ENCODE measurements at regions not wholly inside any gene's neighbourhood (a gene's known extent, or its start where the extent isn't known, plus 50 kb on each side); places are given as distances from the start of the nearest gene placed in this dataset.

GRCh38 chr2:19256121-19256601, 102.3 kb downstream of the OSR1 start:
- H3K79me2 ChIP-seq (ENCODE audit: insufficient read depth, low read length): no peaks in the 10 kb centered on the region
- no peak overlapping the region for H3K9ac ChIP-seq (ENCODE audit: insufficient read depth, low read depth, low read length)
- no peak for ATAC-seq
- no TSS peak for BruUV-seq (replicated peaks)
- no peak for FAIRE-seq
- in situ Hi-C loops (cut with HindIII; ENCODE audit: extremely low pct_ligation_motif_present, low pct_unique_long_range_greater_than_20kb): no loop called here
- H3K27me3 ChIP-seq (ENCODE audit: control insufficient read depth in 1 of 2, insufficient read depth in 2 of 2, low read length in 2 of 2): no peaks in the 10 kb centered on the region
- no peak overlapping the region for H2AFZ ChIP-seq (ENCODE audit: low read length)
- no peak for DNase-seq (ENCODE audit: low spot score)
- H3K9me3 ChIP-seq (ENCODE audit: low read length): no peaks in the 10 kb centered on the region
- no peaks in the 10 kb centered on the region for H3K36me3 ChIP-seq (replicated peaks in 1 of 2; ENCODE audit: control insufficient read depth in 1 of 2, insufficient read depth in 2 of 2, low read length in 2 of 2)
- intact Hi-C loops (cut with micrococcal nuclease; ENCODE audit: unreplicated experiment): no loop called here
- TF ChIP-seq ZNF251 (CRISPR knock-in tag; IDR thresholded peaks at IDR 0.05) (no peak), ZNF720 (CRISPR knock-in tag; IDR thresholded peaks at IDR 0.05) (no peak), MXD4 (CRISPR knock-in tag; IDR thresholded peaks at IDR 0.05) (no peak), ZNF446 (CRISPR knock-in tag; IDR thresholded peaks at IDR 0.05) (no peak), HOXA3 (CRISPR knock-in tag; IDR thresholded peaks at IDR 0.05) (no peak), PLRG1 (conservative IDR thresholded peaks at IDR 0.05) (no peak), ZNF331 (CRISPR knock-in tag; IDR thresholded peaks at IDR 0.05) (no peak), KAT2B (IDR thresholded peaks at IDR 0.05; ENCODE audit: borderline replicate concordance, low read depth, low read length) (no peak), ZNF883 (CRISPR knock-in tag; IDR thresholded peaks at IDR 0.05; ENCODE audit: not compliant biosample characterization) (no peak), ZMYM4 (CRISPR knock-in tag; IDR thresholded peaks at IDR 0.05) (no peak), PRPF4 (IDR thresholded peaks at IDR 0.05; ENCODE audit: low read depth, low read length, poor library complexity, severe bottlenecking) (no peak)
- ChIA-PET POLR2A (no interaction called here), CTCF (ENCODE audit: low intra/inter-chr PET ratio, low total read pairs) (no interaction called here)
- H3K4me3 ChIP-seq (replicated peaks in 1 of 3; ENCODE audit: insufficient read depth in 1 of 3, low read depth in 2 of 3, low read length in 3 of 3): no peak overlapping the region
- no peak overlapping the region for H3K27ac ChIP-seq (ENCODE audit: extremely low read length, insufficient read depth, low read length)
- WGBS (ENCODE audit: low lambda C conversion rate): 62% methylated on average over 3 of the region's 3 CpGs
- H3K4me2 ChIP-seq (ENCODE audit: low read depth, low read length): no peak overlapping the region
- H3K4me1 ChIP-seq (ENCODE audit: insufficient read depth, low read length): no peaks in the 10 kb centered on the region
- no peaks in the 10 kb centered on the region for H4K20me1 ChIP-seq (ENCODE audit: insufficient read depth, low read length)

DNA sequence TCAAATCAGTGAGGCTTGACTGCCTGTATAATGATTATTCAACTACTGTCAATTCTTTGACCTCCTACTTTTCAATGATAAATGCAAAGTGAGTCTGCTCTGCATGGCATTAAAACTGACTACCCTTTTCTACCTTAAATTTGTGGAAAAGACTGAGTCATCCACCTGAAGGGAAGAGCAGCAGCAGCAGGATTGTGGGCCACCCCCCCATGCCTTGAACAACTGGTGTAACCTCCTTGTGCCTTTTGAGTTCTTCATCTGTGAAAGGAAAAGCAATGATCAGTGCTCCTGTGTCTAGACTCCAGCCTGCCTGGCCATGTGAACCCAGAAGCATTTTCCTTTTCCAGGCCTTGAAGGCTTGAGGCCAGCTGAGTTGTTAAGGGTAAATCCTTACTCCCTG, 102.9 kb downstream of the OSR1 start:
- no peak overlapping the region for H3K4me3 ChIP-seq (replicated peaks in 1 of 3; ENCODE audit: insufficient read depth in 1 of 3, low read depth in 2 of 3, low read length in 3 of 3)
- H4K20me1 ChIP-seq (ENCODE audit: insufficient read depth, low read length): no peaks in the 10 kb centered on the region
- H3K9ac ChIP-seq (ENCODE audit: insufficient read depth, low read depth, low read length): no peak overlapping the region
- no peaks in the 10 kb centered on the region for H3K4me1 ChIP-seq (ENCODE audit: insufficient read depth, low read length)
- no peak for FAIRE-seq
- TF ChIP-seq ZNF432 (CRISPR knock-in tag; IDR thresholded peaks at IDR 0.05; ENCODE audit: borderline replicate concordance) (no peak), ZNF512 (CRISPR knock-in tag; IDR thresholded peaks at IDR 0.05) (no peak), DR1 (CRISPR knock-in tag; IDR thresholded peaks at IDR 0.05) (no peak), MTA3 (CRISPR knock-in tag; IDR thresholded peaks at IDR 0.05) (no peak), NFE2 (CRISPR knock-in tag; IDR thresholded peaks at IDR 0.05) (no peak)
- TF ChIP-seq, protein P1, sequence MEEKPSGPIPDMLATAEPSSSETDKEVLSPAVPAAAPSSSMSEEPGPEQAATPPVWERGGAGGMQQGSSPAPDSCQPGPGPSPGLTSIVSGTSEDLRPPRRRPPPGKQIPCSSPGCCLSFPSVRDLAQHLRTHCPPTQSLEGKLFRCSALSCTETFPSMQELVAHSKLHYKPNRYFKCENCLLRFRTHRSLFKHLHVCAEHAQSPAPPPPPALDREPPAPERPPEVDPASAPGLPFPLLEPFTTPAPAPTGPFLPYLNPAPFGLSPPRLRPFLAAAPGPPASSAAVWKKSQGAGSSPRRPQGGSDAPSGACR (CRISPR knock-in tag; IDR thresholded peaks at IDR 0.05): no peak
- BruUV-seq (replicated peaks): no TSS peak
- no peaks in the 10 kb centered on the region for H3K27me3 ChIP-seq (ENCODE audit: control insufficient read depth in 1 of 2, insufficient read depth in 2 of 2, low read length in 2 of 2)
- no peak overlapping the region for H3K27ac ChIP-seq (ENCODE audit: extremely low read length, insufficient read depth, low read length)
- ATAC-seq: no peak
- H2AFZ ChIP-seq (ENCODE audit: low read length): no peak overlapping the region
- ChIA-PET CTCF (ENCODE audit: low intra/inter-chr PET ratio, low total read pairs) (no interaction called here), POLR2A (no interaction called here)
- in situ Hi-C loops (cut with HindIII; ENCODE audit: extremely low pct_ligation_motif_present, low pct_unique_long_range_greater_than_20kb) (no loop called here), intact Hi-C loops (cut with micrococcal nuclease; ENCODE audit: unreplicated experiment) (no loop called here)
- no peaks in the 10 kb centered on the region for H3K9me3 ChIP-seq (ENCODE audit: low read length)
- no peak overlapping the region for H3K4me2 ChIP-seq (ENCODE audit: low read depth, low read length)
- no peaks in the 10 kb centered on the region for H3K79me2 ChIP-seq (ENCODE audit: insufficient read depth, low read length)
- H3K36me3 ChIP-seq (replicated peaks in 1 of 2; ENCODE audit: control insufficient read depth in 1 of 2, insufficient read depth in 2 of 2, low read length in 2 of 2): no peaks in the 10 kb centered on the region
- no peak for DNase-seq (ENCODE audit: low spot score)
